HEK293 (cell line): ENCODE measurements at regions not wholly inside any gene's neighbourhood (a gene's known extent, or its start where the extent isn't known, plus 50 kb on each side); places are given as distances from the start of the nearest gene placed in this dataset.

ENCODE experiments used
- KLF10 ChIP-seq: fragments of 450-650 bp; IDR thresholded peaks from 2 replicates; pipeline ENCODE4 v1.5.1; 2018; ENCODE audit warnings: missing biosample characterization, mild to moderate bottlenecking, missing genetic modification characterization
- SP2 ChIP-seq: fragments of 450-650 bp; formaldehyde crosslinking; IDR thresholded peaks from 2 replicates; pipeline ENCODE4 v1.5.1; 2016; ENCODE audit warnings: missing biosample characterization, missing genetic modification characterization
- ZFP3 ChIP-seq: fragments of 450-650 bp; formaldehyde crosslinking; IDR thresholded peaks from 2 replicates; pipeline ENCODE4 v1.5.1; 2016; ENCODE audit warnings: low read depth, missing biosample characterization, missing genetic modification characterization
- ZNF311 ChIP-seq: fragments of 450-650 bp; formaldehyde crosslinking; IDR thresholded peaks from 2 replicates; pipeline ENCODE4 v1.5.1; 2017; ENCODE audit warnings: missing biosample characterization, missing genetic modification characterization, borderline replicate concordance
- ZNF530 ChIP-seq: fragments of 450-650 bp; formaldehyde crosslinking; IDR thresholded peaks from 2 replicates; pipeline ENCODE4 v1.5.1; 2016; ENCODE audit warnings: low read depth, missing biosample characterization, missing genetic modification characterization
- TF ChIP-seq, protein P1 (sequence below): fragments of 450-650 bp; formaldehyde crosslinking; IDR thresholded peaks from 2 replicates; pipeline ENCODE4 v1.5.1; 2016; ENCODE audit warnings: missing biosample characterization, missing genetic modification characterization

GRCh38 chr1:219081943-219082925, 91.4 kb upstream of the LYPLAL1 start:
- TF ChIP-seq, protein P1, sequence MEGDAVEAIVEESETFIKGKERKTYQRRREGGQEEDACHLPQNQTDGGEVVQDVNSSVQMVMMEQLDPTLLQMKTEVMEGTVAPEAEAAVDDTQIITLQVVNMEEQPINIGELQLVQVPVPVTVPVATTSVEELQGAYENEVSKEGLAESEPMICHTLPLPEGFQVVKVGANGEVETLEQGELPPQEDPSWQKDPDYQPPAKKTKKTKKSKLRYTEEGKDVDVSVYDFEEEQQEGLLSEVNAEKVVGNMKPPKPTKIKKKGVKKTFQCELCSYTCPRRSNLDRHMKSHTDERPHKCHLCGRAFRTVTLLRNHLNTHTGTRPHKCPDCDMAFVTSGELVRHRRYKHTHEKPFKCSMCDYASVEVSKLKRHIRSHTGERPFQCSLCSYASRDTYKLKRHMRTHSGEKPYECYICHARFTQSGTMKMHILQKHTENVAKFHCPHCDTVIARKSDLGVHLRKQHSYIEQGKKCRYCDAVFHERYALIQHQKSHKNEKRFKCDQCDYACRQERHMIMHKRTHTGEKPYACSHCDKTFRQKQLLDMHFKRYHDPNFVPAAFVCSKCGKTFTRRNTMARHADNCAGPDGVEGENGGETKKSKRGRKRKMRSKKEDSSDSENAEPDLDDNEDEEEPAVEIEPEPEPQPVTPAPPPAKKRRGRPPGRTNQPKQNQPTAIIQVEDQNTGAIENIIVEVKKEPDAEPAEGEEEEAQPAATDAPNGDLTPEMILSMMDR = no peak
- TF ChIP-seq ZNF530 (tag by site-specific recombination) (no peak), SP2 (no peak), ZNF311 (no peak), KLF10 (tag by site-specific recombination) (no peak), ZFP3 (tag by site-specific recombination) (no peak)
